AG09309 (cell line): ENCODE measurements at regions not wholly inside any gene's neighbourhood (a gene's known extent, or its start where the extent isn't known, plus 50 kb on each side); places are given as distances from the start of the nearest gene placed in this dataset.

Experiments
- DNase-seq: peaks from one replicate; pipeline ENCODE4 v3.0.0-alpha.2; 2010; ENCODE audit warnings: low read depth
- H3K4me3 ChIP-seq: 2 replicates; pipeline ENCODE4 v1.5.1; 2011; ENCODE audit warnings: mild to moderate bottlenecking, low read depth, low read length, moderate library complexity; ENCODE audit not compliant: control insufficient read depth
- CTCF ChIP-seq: IDR thresholded peaks from 2 replicates; pipeline ENCODE4 v1.5.1; 2011; ENCODE audit warnings: mild to moderate bottlenecking, low read depth, low read length, inconsistent platforms; ENCODE audit not compliant: insufficient read depth, control insufficient read depth; ENCODE audit errors: missing control alignments

GRCh38 chr13:65551208-65551607 is 1678.9 kb downstream of the PCDH9 start:
- TF ChIP-seq CTCF: no peak
- no peak overlapping the region for H3K4me3 ChIP-seq
- no peak for DNase-seq

GRCh38 chr13:65540175-65540574 is 1690.0 kb downstream of the PCDH9 start:
- no peak overlapping the region for H3K4me3 ChIP-seq
- no peak for DNase-seq

GRCh38 chr13:65535370-65535769 is 1694.8 kb downstream of the PCDH9 start:
- DNase-seq: no peak
- no peak overlapping the region for H3K4me3 ChIP-seq
- no peak for TF ChIP-seq CTCF

More at GRCh38 chr13:65540175-65540574, 1690.0 kb downstream of the PCDH9 start:
- no peak for TF ChIP-seq CTCF

DNA sequence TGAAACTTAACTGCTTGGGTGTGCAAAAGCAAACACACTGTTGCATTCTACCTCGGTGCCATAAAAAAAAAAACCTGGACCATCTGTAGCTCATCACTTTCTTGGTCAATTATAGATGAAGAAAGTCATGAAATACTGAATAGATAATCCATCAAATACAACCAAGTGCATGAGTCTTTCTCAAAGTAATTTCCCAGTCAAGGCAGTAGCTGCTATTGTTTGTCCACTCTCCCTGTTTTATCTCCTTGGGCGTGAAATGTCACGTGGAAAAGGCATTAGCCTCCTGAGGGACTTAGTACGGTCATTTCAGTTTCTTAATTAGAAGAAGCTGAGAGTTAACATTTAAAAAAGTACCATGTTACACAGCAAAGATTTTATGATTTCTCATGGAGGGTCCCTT is 1697.9 kb downstream of the PCDH9 start:
- DNase-seq: no peak
- H3K4me3 ChIP-seq: no peak overlapping the region
- TF ChIP-seq CTCF: no peak

DNA sequence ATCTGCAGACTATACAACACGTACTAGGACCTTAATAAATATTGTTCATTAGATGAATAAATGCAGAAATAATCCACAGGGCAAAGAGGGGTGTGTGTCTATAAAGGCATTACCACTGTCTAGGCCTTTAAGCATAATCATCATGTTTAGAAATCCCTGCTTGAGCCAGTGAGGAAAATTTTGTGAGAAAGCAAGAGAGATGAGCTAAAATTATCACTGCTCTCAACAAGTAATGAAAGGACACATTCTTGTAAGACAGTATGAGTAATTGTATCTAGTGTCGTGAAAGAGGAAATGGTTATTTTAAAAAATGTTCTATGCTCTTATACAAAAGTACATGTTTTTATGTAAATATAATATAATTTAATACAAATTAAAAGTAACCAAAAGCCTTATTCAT is 1699.4 kb downstream of the PCDH9 start:
- no peak for DNase-seq
- H3K4me3 ChIP-seq: no peak overlapping the region
- TF ChIP-seq CTCF: no peak

DNA sequence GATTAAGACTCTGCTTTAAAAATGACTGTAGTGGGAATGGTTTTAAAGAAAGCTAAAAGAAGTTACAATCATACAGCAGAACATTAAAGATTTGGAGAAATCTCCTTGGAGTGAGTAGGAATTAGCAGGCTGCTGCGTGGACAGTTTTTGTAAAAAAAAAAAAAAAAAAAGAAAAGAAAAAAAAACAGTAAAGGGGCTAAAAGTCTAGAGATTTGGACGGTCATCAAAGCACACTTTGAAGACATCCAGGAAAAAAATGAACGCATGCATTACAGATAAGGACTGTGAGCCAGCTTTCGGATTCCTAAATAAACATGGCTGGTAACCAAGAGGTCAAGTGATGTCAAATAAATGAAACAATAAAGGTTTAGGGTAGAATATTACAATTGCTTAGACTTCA is 1700.6 kb downstream of the PCDH9 start:
- no peak overlapping the region for H3K4me3 ChIP-seq
- TF ChIP-seq CTCF: no peak
- no peak for DNase-seq

GRCh38 chr13:65508745-65509144 is 1721.4 kb downstream of the PCDH9 start:
- DNase-seq: no peak
- no peak for TF ChIP-seq CTCF
- no peak overlapping the region for H3K4me3 ChIP-seq
